ENCODE measurements at regions not wholly inside any gene's neighbourhood (a gene's known extent, or its start where the extent isn't known, plus 50 kb on each side); places are given as distances from the start of the nearest gene placed in this dataset.

- TF ChIP-seq ELK4 (IDR thresholded peaks at IDR 0.05; ENCODE audit: borderline replicate concordance, low read depth, low read length): no peak
- no peak for TF ChIP-seq ZBTB49 (tag by site-specific recombination; IDR thresholded peaks at IDR 0.05; ENCODE audit: low read depth)
- TF ChIP-seq CTCF (tag by site-specific recombination; IDR thresholded peaks at IDR 0.05): no peak
- no peak for TF ChIP-seq TCF7L2 (IDR thresholded peaks at IDR 0.05; ENCODE audit: borderline replicate concordance, low read depth, low read length)
- no peak for TF ChIP-seq ZNF670 (tag by site-specific recombination; IDR thresholded peaks at IDR 0.05; ENCODE audit: low read depth)
Observed at GRCh38 chr13:40251343-40252032, 415.0 kb downstream of the FOXO1 start.
